DOHH2 (cell line): ENCODE measurements at regions not wholly inside any gene's neighbourhood (a gene's known extent, or its start where the extent isn't known, plus 50 kb on each side); places are given as distances from the start of the nearest gene placed in this dataset.

ENCODE experiments used
- H3F3A ChIP-seq: fragments of 200-600 bp; sonication (generic), shearing (Covaris generic); 2 replicates; pipeline ENCODE4 v1.6.0; 2016; ENCODE audit warnings: antibody characterized with exemption, mild to moderate bottlenecking; ENCODE audit not compliant: control insufficient read depth, insufficient read depth
- H3K27ac ChIP-seq: fragments of 200-600 bp; sonication (generic); 2 replicates; pipeline ENCODE4 v1.5.1; 2014; ENCODE audit warnings: low read depth, mild to moderate bottlenecking, low read length, moderate library complexity
- H3K27me3 ChIP-seq: fragments of 200-600 bp; sonication (generic); 2 replicates; pipeline ENCODE4 v1.6.1; 2014; ENCODE audit warnings: mild to moderate bottlenecking, low read length, mixed read lengths; ENCODE audit not compliant: control insufficient read depth
- H3K36me3 ChIP-seq: fragments of 200-600 bp; sonication (generic); 2 replicates; pipeline ENCODE4 v1.6.1; 2014; ENCODE audit warnings: mild to moderate bottlenecking, low read length, moderate library complexity, mixed read lengths; ENCODE audit not compliant: control insufficient read depth
- H3K4me1 ChIP-seq: fragments of 200-600 bp; sonication (generic); 2 replicates; pipeline ENCODE4 v1.6.1; 2014; ENCODE audit warnings: mild to moderate bottlenecking, low read length, mixed read lengths; ENCODE audit not compliant: control insufficient read depth
- H3K4me2 ChIP-seq: fragments of 200-600 bp; sonication (generic); 2 replicates; pipeline ENCODE4 v1.6.0; 2014; ENCODE audit warnings: mild to moderate bottlenecking, low read length, moderate library complexity
- H3K4me3 ChIP-seq: fragments of 200-600 bp; sonication (generic); 2 replicates; pipeline ENCODE4 v1.5.1; 2014; ENCODE audit warnings: mild to moderate bottlenecking, low read length, mixed read lengths
- H3K79me2 ChIP-seq: fragments of 200-600 bp; sonication (generic); 2 replicates; pipeline ENCODE4 v1.6.1; 2014; ENCODE audit warnings: mild to moderate bottlenecking, low read length, mixed read lengths; ENCODE audit not compliant: control insufficient read depth
- H3K9me2 ChIP-seq: fragments of 200-600 bp; sonication (generic); replicated peaks from 2 replicates; pipeline ENCODE4 v1.6.1; 2014; ENCODE audit warnings: mild to moderate bottlenecking, low read length, mixed read lengths; ENCODE audit not compliant: control insufficient read depth
- H3K9me3 ChIP-seq: fragments of 200-600 bp; sonication (generic); 2 replicates; pipeline ENCODE4 v1.6.1; 2014; ENCODE audit warnings: antibody characterized with exemption, low read length, mixed read lengths; ENCODE audit not compliant: control insufficient read depth, insufficient read depth
- H4K20me1 ChIP-seq: fragments of 200-600 bp; sonication (generic); 2 replicates; pipeline ENCODE4 v1.6.0; 2014; ENCODE audit warnings: low read depth, mild to moderate bottlenecking, antibody characterized with exemption, low read length, moderate library complexity; ENCODE audit not compliant: control insufficient read depth, insufficient read depth
- CTCF ChIP-seq: fragments of 200-600 bp; sonication (generic); IDR thresholded peaks from one replicate; pipeline ENCODE4 v1.5.1; 2014; ENCODE audit warnings: antibody characterized with exemption, mild to moderate bottlenecking, low read depth, low read length; ENCODE audit not compliant: poor library complexity, severe bottlenecking
- EZH2phosphoT487 ChIP-seq: fragments of 200-600 bp; sonication (generic); IDR thresholded peaks from 2 replicates; pipeline ENCODE4 v1.6.1; 2017; ENCODE audit warnings: borderline replicate concordance, mild to moderate bottlenecking, antibody characterized with exemption, low read length, moderate library complexity, mixed read lengths

- Histone ChIP-seq H3K9me2 (no peaks in the 10 kb centered on the region), H3K79me2 (no peaks in the 10 kb centered on the region; the same call in 1 of the 2 replicates), H3F3A (peaks cover 5% of the 10 kb centered on the region; the same call in 1 of the 2 replicates), H3K27me3 (no peaks in the 10 kb centered on the region), H4K20me1 (no peaks in the 10 kb centered on the region), H3K4me3 (no peak overlapping the region), H3K9me3 (no peaks in the 10 kb centered on the region), H3K4me2 (no peak overlapping the region), H3K36me3 (peaks cover 23% of the 10 kb centered on the region), H3K27ac (no peak overlapping the region), H3K4me1 (peaks cover 23% of the 10 kb centered on the region)
- TF ChIP-seq CTCF = no peak
- no peak for TF ChIP-seq EZH2phosphoT487
Observed at GRCh38 chr1:173423291-173423690, 53.8 kb upstream of the PRDX6 start.

- Histone ChIP-seq H3K4me3 (no peak overlapping the region), H3K9me3 (no peaks in the 10 kb centered on the region), H3K27ac (no peak overlapping the region), H3K4me1 (peaks cover 26% of the 10 kb centered on the region), H3K27me3 (no peaks in the 10 kb centered on the region), H3K4me2 (no peak overlapping the region), H3F3A (peaks cover 8% of the 10 kb centered on the region), H4K20me1 (no peaks in the 10 kb centered on the region), H3K9me2 (no peaks in the 10 kb centered on the region), H3K36me3 (peaks cover 19% of the 10 kb centered on the region), H3K79me2 (no peaks in the 10 kb centered on the region; the same call in 1 of the 2 replicates)
- TF ChIP-seq CTCF (no peak), EZH2phosphoT487 (no peak)
Observed at GRCh38 chr1:173424143-173424542, 53.0 kb upstream of the PRDX6 start.

- H3K4me3 ChIP-seq = no peak overlapping the region
- H3K9me3 ChIP-seq = no peaks in the 10 kb centered on the region
- H3K27ac ChIP-seq = no peak overlapping the region
Observed at GRCh38 chr1:173424782-173425407, 52.2 kb upstream of the PRDX6 start.

More at GRCh38 chr1:173424782-173425407, 52.2 kb upstream of the PRDX6 start:
- Histone ChIP-seq H3K27me3 (no peaks in the 10 kb centered on the region), H3K4me2 (no peak overlapping the region), H3K9me2 (no peaks in the 10 kb centered on the region), H3K36me3 (peaks cover 19% of the 10 kb centered on the region), H3K79me2 (no peaks in the 10 kb centered on the region; the same call in 1 of the 2 replicates), H4K20me1 (no peaks in the 10 kb centered on the region), H3F3A (peaks cover 9% of the 10 kb centered on the region), H3K4me1 (peaks cover 28% of the 10 kb centered on the region)
- TF ChIP-seq CTCF (no peak), EZH2phosphoT487 (no peak)
